HCT116 (cell line): ENCODE measurements at regions not wholly inside any gene's neighbourhood (a gene's known extent, or its start where the extent isn't known, plus 50 kb on each side); places are given as distances from the start of the nearest gene placed in this dataset.

ENCODE experiments used
- ATAC-seq: fragments of 200-7000 bp; cut with Tn5 transposase; 2 replicates; pipeline ENCODE4 v1.9.1; 2020; ENCODE audit warnings: mild to moderate bottlenecking, moderate library complexity
- BruUV-seq: library from RNA; stranded (reverse); fragments of 400-500 nt; replicated peaks from 2 replicates; lab custom pipeline; 2021; lab: Mats Ljungman, UMichigan
- CTCF ChIA-PET: fragments of 300-600 bp; sonication (Branson Sonifier 250); formaldehyde crosslinking; loops from one replicate; lab custom pipeline; 2021; ENCODE audit warnings: antibody characterized with exemption; lab: Charles Lee
- POLR2A ChIA-PET: fragments of 300-600, 350-600 bp; sonication (Branson Sonifier 250); formaldehyde crosslinking; loops from one replicate; lab custom pipeline; 2021; ENCODE audit warnings: antibody characterized with exemption; lab: Charles Lee
- RAD21 ChIA-PET, 2 experiments: fragments of 300-600 bp; sonication (Branson Sonifier 250); formaldehyde crosslinking; loops; one replicate each; lab custom pipeline; 2023; ENCODE audit warnings: low total read pairs in 2 of 2; ENCODE audit not compliant: uncharacterized antibody in 2 of 2, unreplicated experiment in 2 of 2, low non-redundant PET in 1 of 2; lab: Charles Lee
- DNase-seq: peaks from one replicate; pipeline ENCODE4 v3.0.0-alpha.2; 2010; ENCODE audit warnings: low read depth, low spot score
- H2AFZ ChIP-seq: fragments of 200-600 bp; shearing (Covaris generic), sonication (generic); 2 replicates; pipeline ENCODE4 v1.6.1; 2017; ENCODE audit warnings: low read depth, mixed run types, mixed read lengths, antibody characterized with exemption, low read length; ENCODE audit not compliant: poor library complexity, severe bottlenecking
- H3K27ac ChIP-seq: 2 replicates; pipeline ENCODE4 v1.5.1; 2012; ENCODE audit warnings: low read depth, low read length
- H3K27me3 ChIP-seq: fragments of 200-600 bp; sonication (generic); 2 replicates; pipeline ENCODE4 v1.6.1; 2016; ENCODE audit warnings: mixed run types, low read length, mixed read lengths; ENCODE audit not compliant: insufficient read depth
- H3K36me3 ChIP-seq, 2 experiments: fragments of 200-500 bp in 1 of 2; fragments of 200-600 bp in 1 of 2; sonication (Bioruptor generic) in 1 of 2; sonication (generic) in 1 of 2; 2 replicates each; pipeline versions ENCODE4 v1.5.1 to v1.6.1; 2014 to 2016; ENCODE audit warnings: low read length in 2 of 2, inconsistent platforms in 1 of 2, mixed read lengths in 1 of 2, mixed run types in 1 of 2; ENCODE audit not compliant: insufficient read depth in 2 of 2, control insufficient read depth in 1 of 2
- H3K4me1 ChIP-seq, 2 experiments: fragments of 200-600 bp in 1 of 2; sonication (generic) in 1 of 2; 2 replicates each; pipeline versions ENCODE4 v1.5.1 to v1.6.1; 2012 to 2017; ENCODE audit warnings: low read length in 2 of 2, inconsistent platforms in 1 of 2, mild to moderate bottlenecking in 1 of 2, mixed read lengths in 1 of 2, mixed run types in 1 of 2, moderate library complexity in 1 of 2; ENCODE audit not compliant: insufficient read depth in 2 of 2, control insufficient read depth in 1 of 2
- H3K4me2 ChIP-seq: fragments of 200-600 bp; sonication (generic); 2 replicates; pipeline ENCODE4 v1.6.1; 2017; ENCODE audit warnings: mixed run types, low read length, mixed read lengths
- H3K4me3 ChIP-seq, 2 experiments: fragments of 200-600 bp in 1 of 2; sonication (generic) in 1 of 2; replicated peaks in 1 of 2; 2 replicates each; pipeline ENCODE4 v1.5.1; 2011 to 2016; ENCODE audit warnings: low read length in 2 of 2, control low read depth in 1 of 2, low read depth in 1 of 2, mild to moderate bottlenecking in 1 of 2, mixed read lengths in 1 of 2, mixed run types in 1 of 2
- H3K79me2 ChIP-seq: fragments of 200-600 bp; sonication (generic); 2 replicates; pipeline ENCODE4 v1.6.1; 2017; ENCODE audit warnings: mild to moderate bottlenecking, mixed run types, low read length, moderate library complexity, mixed read lengths; ENCODE audit not compliant: insufficient read depth
- H3K9ac ChIP-seq: fragments of 200-600 bp; sonication (generic); 2 replicates; pipeline ENCODE4 v1.6.1; 2016; ENCODE audit warnings: low read length, mixed read lengths
- H3K9me2 ChIP-seq: fragments of 200-600 bp; sonication (generic), shearing (Covaris generic); 2 replicates; pipeline ENCODE4 v1.6.1; 2017; ENCODE audit warnings: mixed run types, mild to moderate bottlenecking, moderate library complexity; ENCODE audit not compliant: insufficient read depth
- H3K9me3 ChIP-seq, 2 experiments: fragments of 200-500 bp in 1 of 2; fragments of 200-600 bp in 1 of 2; sonication (Bioruptor generic) in 1 of 2; sonication (generic) in 1 of 2; 2 replicates each; pipeline ENCODE4 v1.6.1; 2014 to 2017; ENCODE audit warnings: low read length in 2 of 2, mixed read lengths in 2 of 2, inconsistent platforms in 1 of 2, low read depth in 1 of 2, mild to moderate bottlenecking in 1 of 2, mixed run types in 1 of 2, moderate library complexity in 1 of 2; ENCODE audit not compliant: control insufficient read depth in 1 of 2, insufficient read depth in 1 of 2
- H4K20me1 ChIP-seq: fragments of 200-600 bp; sonication (generic), shearing (Covaris generic); 2 replicates; pipeline ENCODE4 v1.6.1; 2017; ENCODE audit warnings: mixed run types, mild to moderate bottlenecking, moderate library complexity; ENCODE audit not compliant: insufficient read depth
- CBX3 ChIP-seq: IDR thresholded peaks from 2 replicates; pipeline ENCODE4 v1.6.1; 2012; ENCODE audit warnings: low read depth
- CTCF ChIP-seq, 3 experiments: fragments of 200-600 bp in 1 of 3; sonication (generic) in 1 of 3; IDR thresholded peaks in 2 of 3; conservative IDR thresholded peaks in 1 of 3; 2 replicates each; pipeline ENCODE4 v1.5.1; 2012 to 2017; ENCODE audit warnings: low read depth in 2 of 3, low read length in 2 of 3, antibody characterized with exemption in 1 of 3, borderline replicate concordance in 1 of 3, control low read depth in 1 of 3, mild to moderate bottlenecking in 1 of 3, mixed read lengths in 1 of 3, mixed run types in 1 of 3, moderate library complexity in 1 of 3; ENCODE audit not compliant: insufficient read depth in 1 of 3
- ELF1 ChIP-seq: IDR thresholded peaks from 2 replicates; pipeline ENCODE4 v1.6.1; 2012; ENCODE audit warnings: low read depth, borderline replicate concordance
- EZH2 ChIP-seq: fragments of 200-600 bp; sonication (generic); IDR thresholded peaks from 2 replicates; pipeline ENCODE4 v1.6.1; 2017; ENCODE audit warnings: antibody characterized with exemption, mixed run types
- EZH2phosphoT487 ChIP-seq: fragments of 200-600 bp; IDR thresholded peaks from 2 replicates; pipeline ENCODE4 v1.6.1; 2018; ENCODE audit warnings: antibody characterized with exemption, borderline replicate concordance
- FOSL1 ChIP-seq: IDR thresholded peaks from 2 replicates; pipeline ENCODE4 v1.6.1; 2012; ENCODE audit warnings: low read depth
- MAX ChIP-seq: IDR thresholded peaks from 2 replicates; pipeline ENCODE4 v1.6.1; 2012
- POLR2A ChIP-seq: IDR thresholded peaks from 2 replicates; pipeline ENCODE4 v1.7.0; 2011; ENCODE audit warnings: borderline replicate concordance; ENCODE audit not compliant: insufficient read depth, insufficient read length; ENCODE audit errors: extremely low read depth
- POLR2AphosphoS5 ChIP-seq: IDR thresholded peaks from 2 replicates; pipeline ENCODE4 v1.6.1; 2011; ENCODE audit warnings: mild to moderate bottlenecking, low read depth, low read length, moderate library complexity
- RAD21 ChIP-seq: IDR thresholded peaks from 2 replicates; pipeline ENCODE4 v1.6.1; 2012; ENCODE audit warnings: low read depth, mild to moderate bottlenecking
- REST ChIP-seq: IDR thresholded peaks from 2 replicates; pipeline ENCODE4 v1.6.1; 2012; ENCODE audit warnings: low read depth
- SP1 ChIP-seq: IDR thresholded peaks from 2 replicates; pipeline ENCODE4 v1.6.1; 2012; ENCODE audit warnings: low read depth
- SRF ChIP-seq: IDR thresholded peaks from 2 replicates; pipeline ENCODE4 v1.6.1; 2012; ENCODE audit warnings: low read depth
- YY1 ChIP-seq: IDR thresholded peaks from 2 replicates; pipeline ENCODE4 v1.6.1; 2011; ENCODE audit warnings: low read length, low read depth, moderate library complexity, mild to moderate bottlenecking; ENCODE audit not compliant: insufficient replicate concordance; ENCODE audit errors: extremely low read depth
- ZBTB33 ChIP-seq: IDR thresholded peaks from 2 replicates; pipeline ENCODE4 v1.6.1; 2011; ENCODE audit warnings: mild to moderate bottlenecking, low read length, moderate library complexity; ENCODE audit not compliant: insufficient replicate concordance; ENCODE audit errors: extremely low read depth
- ZFX ChIP-seq: fragments of 450-650 bp; IDR thresholded peaks from 2 replicates; pipeline ENCODE4 v1.6.1; 2017
- ZNF274 ChIP-seq: fragments of 200-500 bp; sonication (Bioruptor generic); IDR thresholded peaks from 2 replicates; pipeline ENCODE4 v1.6.1; 2014; ENCODE audit warnings: mild to moderate bottlenecking, low read depth, low read length, inconsistent platforms
- intact Hi-C: fragments of 100-400 bp; cut with micrococcal nuclease; formaldehyde crosslinking; loops from 2 replicates; pipeline ENCODE4 v1.10.0; 2022

GRCh38 chr13:71030784-71031183 is 836.2 kb downstream of the DACH1 start:
- H2AFZ ChIP-seq: no peak overlapping the region
- H4K20me1 ChIP-seq: no peaks in the 10 kb centered on the region
- no peak overlapping the region for H3K4me2 ChIP-seq
- no peak overlapping the region for H3K9ac ChIP-seq
- no peak overlapping the region for H3K4me3 ChIP-seq
- RAD21 ChIA-PET: no interaction called here
- BruUV-seq: no TSS peak
- TF ChIP-seq ZBTB33 (no peak), POLR2A (no peak), CBX3 (no peak), EZH2phosphoT487 (no peak), FOSL1 (no peak), MAX (no peak), ZNF274 (no peak), REST (no peak), POLR2AphosphoS5 (no peak), SRF (no peak), SP1 (no peak), ZFX (no peak), ELF1 (no peak), CTCF (IDR thresholded peaks at IDR 0.05 in 2 of 3, conservative IDR thresholded peaks at IDR 0.05 in 1 of 3; ENCODE audit: borderline replicate concordance in 1 of 3, insufficient read depth in 1 of 3, low read depth in 2 of 3, low read length in 2 of 3) (no peak), EZH2 (no peak), YY1 (no peak), RAD21 (no peak)
- H3K4me1 ChIP-seq: no peaks in the 10 kb centered on the region
- no peaks in the 10 kb centered on the region for H3K27me3 ChIP-seq
- ATAC-seq: no peak
- H3K79me2 ChIP-seq: no peaks in the 10 kb centered on the region
- no peak for DNase-seq
- intact Hi-C loops: no loop called here
- CTCF ChIA-PET: no interaction called here
- no peaks in the 10 kb centered on the region for H3K9me2 ChIP-seq
- POLR2A ChIA-PET: no interaction called here
- H3K36me3 ChIP-seq: no peaks in the 10 kb centered on the region
- H3K9me3 ChIP-seq: peaks cover 0 to 3% of the 10 kb centered on the region in 2 experiments; a peak in 1 of 4 replicates
- H3K27ac ChIP-seq: no peak overlapping the region
